ENCODE measurements at regions not wholly inside any gene's neighbourhood (a gene's known extent, or its start where the extent isn't known, plus 50 kb on each side); places are given as distances from the start of the nearest gene placed in this dataset.

DNA sequence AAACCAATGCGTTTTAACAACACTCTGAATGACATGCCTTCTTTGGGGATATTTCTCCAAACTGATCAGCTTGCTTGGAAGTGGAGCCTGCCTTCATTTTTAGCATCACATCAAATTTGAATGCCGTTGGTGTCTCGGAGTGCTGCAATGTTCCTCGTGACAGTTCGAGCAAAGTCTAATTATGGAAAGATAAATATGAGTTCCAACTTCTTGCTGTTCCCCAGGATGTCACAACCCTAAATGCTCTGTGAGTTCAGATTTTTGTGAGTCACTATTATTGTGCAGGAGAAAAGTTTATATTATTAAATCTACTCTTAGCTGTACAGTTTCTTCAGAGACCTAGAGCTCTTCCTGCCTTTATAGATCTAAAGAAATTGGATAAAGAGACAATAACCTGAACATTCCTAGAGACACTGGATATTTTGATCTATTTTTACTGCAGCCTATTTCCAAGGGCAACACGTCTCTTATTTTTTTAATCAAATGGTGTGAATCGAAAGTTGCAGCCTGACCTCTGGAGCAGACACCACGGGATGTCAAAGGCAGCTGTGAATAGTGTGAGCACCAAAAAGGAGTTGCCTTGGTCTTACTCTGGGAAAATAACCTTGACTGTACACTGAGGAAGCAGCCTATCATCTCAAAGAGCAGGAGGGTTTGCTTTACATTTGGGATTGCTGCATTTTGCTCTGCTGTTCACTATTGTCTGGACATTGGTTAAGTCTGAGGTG lies 330.1 kb downstream of the TDRD15 start:
- TF ChIP-seq, protein P1, sequence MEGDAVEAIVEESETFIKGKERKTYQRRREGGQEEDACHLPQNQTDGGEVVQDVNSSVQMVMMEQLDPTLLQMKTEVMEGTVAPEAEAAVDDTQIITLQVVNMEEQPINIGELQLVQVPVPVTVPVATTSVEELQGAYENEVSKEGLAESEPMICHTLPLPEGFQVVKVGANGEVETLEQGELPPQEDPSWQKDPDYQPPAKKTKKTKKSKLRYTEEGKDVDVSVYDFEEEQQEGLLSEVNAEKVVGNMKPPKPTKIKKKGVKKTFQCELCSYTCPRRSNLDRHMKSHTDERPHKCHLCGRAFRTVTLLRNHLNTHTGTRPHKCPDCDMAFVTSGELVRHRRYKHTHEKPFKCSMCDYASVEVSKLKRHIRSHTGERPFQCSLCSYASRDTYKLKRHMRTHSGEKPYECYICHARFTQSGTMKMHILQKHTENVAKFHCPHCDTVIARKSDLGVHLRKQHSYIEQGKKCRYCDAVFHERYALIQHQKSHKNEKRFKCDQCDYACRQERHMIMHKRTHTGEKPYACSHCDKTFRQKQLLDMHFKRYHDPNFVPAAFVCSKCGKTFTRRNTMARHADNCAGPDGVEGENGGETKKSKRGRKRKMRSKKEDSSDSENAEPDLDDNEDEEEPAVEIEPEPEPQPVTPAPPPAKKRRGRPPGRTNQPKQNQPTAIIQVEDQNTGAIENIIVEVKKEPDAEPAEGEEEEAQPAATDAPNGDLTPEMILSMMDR (IDR thresholded peaks at IDR 0.05), result no peak
- TF ChIP-seq POLR2A (IDR thresholded peaks at IDR 0.05), result no peak
- TF ChIP-seq EP300 (IDR thresholded peaks at IDR 0.05), result no peak

Measured in ovary (tissue), 3 donors.